Limb (tissue), 2 donors: ENCODE measurements at regions not wholly inside any gene's neighbourhood (a gene's known extent, or its start where the extent isn't known, plus 50 kb on each side); places are given as distances from the start of the nearest gene placed in this dataset.
"Not testable (repeated sequence)": the region's sequence is repeated elsewhere in the genome, so short reads cannot be mapped to it uniquely, and the experiment has no call there.

Experiments
- DNase-seq, 2 donors: peaks; one replicate each; pipeline ENCODE4 v3.0.0-alpha.2; 2016; ENCODE audit errors: extremely low spot score in 2 of 2

DNA sequence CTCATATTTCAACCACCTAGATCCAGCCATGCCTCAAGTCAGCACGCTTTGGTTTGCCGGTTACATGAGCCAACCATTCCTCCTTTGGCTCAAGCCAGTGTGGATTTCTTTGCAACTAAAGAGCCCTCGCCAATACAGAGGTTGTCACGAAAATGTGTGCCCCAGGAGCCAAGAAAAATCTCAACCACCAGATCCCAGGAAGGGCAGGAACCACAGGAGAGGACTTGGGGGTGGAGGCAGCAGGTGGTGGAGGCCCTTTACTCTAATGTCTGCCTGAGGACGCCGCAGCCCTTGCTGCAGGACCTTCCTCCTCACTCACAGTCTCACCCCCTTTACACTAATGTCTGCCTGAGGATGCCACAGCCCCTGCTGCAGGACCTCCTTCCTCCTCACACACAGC, 144.8 kb upstream of the PHACTR3 start:
- no peak for DNase-seq

DNA sequence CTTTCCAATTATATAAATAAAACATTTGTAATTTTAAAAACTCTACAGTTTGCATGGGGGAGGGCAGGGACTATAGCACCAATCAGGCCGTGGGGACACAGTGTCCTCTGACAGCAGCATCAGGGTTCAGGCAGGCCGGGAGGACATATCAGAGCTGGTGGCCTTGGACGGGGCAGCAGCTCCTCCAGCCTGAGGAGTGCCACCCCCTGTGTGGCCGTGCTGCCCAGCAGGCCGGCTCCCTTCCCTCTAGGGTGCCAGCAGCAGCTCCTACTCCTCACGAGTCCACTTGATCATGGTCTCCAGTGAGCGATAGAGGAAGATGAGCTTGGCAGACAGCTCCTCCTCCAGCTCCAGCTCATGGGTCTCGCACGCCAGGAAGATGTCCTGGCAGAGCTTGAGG, 144.0 kb upstream of the PHACTR3 start:
- no peak for DNase-seq

DNA sequence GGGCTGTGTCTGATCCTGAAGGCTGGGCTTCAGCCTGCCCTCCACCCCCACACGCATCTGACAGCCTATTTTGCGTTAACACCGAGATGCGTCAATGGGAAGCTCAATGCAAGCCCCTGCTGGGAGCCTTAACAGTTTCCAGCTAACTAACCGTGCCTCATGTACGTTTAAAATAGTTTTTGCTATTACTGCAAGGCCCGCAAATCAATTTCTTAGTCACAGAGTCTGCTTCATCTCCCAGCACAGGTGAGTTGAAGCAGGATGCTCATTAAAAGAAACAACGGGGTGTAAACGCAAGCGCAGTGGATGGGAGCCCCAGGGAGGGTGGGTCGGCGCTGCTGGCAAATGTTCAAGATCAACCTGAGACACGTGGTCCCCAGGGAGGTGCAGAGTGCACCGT, 142.8 kb upstream of the PHACTR3 start:
- DNase-seq, result no peak

DNA sequence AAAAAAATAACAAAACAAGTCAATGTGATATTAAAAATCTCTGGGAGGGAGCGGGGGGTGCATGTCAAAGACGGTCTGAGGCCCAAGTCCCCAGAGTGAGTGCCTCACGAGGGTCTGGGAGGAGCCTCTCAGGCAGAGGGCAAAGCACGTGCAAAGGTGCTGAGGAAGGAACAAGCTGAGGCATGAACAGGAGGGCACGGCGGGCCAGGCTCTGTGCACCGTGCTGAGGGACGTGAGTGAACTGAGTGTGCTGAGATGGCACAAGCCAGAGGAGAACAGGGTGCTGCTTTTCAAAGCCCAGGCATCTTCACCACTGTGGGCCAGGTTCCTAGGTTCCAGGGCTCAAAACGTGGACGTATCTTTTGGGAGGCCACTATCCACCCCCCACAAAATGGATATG, 142.1 kb upstream of the PHACTR3 start:
- no peak for DNase-seq

DNA sequence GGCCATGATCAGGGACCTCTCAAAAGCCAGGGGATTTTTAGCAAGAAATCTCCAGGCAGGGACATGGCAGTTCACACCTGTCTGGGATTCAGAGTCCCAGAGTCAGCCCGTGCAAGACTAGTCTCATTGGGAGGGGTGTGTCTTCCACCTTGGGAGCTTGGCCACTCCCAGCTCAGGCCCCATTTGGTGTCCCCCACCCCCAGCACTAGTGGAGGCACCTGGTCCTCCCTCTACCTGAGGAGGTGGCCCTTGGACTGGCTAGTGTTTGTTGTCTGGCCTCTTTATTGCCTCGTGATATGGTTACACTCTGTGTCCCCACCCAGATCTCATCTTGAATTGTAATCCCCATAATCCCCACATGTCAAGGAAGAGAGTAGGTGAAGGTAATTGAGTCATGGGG, 140.8 kb upstream of the PHACTR3 start:
- DNase-seq, result no peak

DNA sequence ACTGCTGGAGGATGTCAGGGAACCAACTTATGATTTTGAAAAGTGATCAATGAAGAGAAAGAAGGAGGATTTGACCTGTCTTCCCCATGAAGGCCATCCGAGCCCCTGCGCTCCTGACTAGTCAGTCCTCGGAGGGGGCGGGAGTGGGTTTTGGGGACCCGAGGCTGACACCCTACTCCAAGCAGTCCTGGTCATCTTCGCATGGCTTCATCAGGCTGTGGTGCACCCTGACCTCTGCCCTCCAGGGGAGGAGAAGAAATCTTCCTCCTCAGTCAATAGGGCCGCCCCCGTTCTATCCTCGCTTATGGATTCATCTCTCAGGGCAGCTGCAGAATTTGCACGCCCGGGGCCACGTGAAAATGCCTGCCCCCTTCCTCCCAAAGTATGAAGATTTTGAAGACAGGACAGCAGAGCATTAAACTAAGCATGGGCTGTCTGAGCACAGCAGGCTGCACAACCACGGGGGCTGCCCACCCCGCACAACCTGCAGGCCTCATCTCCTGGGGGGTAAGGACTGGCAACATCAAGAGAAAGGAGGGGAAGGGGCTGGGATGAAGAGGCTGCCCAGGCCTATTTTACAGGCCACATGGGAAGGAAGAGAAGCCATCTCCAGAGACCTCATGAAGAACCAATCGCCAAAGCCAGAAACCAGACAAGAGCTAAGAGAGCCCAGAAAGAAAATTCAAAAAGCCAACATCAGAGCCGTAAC, 138.1 kb upstream of the PHACTR3 start:
- DNase-seq, result no peak

DNA sequence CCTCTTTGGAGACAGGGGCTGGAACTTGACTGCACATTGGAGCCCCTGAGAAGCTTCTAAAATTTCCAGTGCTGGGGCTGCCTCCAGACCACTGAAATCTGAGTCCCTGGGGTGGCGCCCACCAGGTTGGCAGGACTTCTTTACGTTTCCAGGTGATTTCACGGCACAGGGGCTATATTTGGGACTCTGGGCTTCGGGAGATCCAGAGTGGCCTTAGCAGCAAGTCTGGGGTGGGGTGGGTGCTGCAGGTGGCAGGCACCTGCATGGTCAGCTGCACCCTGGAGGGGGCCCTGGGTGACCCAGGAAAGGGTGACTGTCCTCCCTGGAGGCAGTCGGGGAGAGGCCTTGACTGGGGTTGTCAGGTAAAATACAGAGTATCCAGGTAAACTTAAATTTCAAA, 135.5 kb upstream of the PHACTR3 start:
- no peak for DNase-seq

DNA sequence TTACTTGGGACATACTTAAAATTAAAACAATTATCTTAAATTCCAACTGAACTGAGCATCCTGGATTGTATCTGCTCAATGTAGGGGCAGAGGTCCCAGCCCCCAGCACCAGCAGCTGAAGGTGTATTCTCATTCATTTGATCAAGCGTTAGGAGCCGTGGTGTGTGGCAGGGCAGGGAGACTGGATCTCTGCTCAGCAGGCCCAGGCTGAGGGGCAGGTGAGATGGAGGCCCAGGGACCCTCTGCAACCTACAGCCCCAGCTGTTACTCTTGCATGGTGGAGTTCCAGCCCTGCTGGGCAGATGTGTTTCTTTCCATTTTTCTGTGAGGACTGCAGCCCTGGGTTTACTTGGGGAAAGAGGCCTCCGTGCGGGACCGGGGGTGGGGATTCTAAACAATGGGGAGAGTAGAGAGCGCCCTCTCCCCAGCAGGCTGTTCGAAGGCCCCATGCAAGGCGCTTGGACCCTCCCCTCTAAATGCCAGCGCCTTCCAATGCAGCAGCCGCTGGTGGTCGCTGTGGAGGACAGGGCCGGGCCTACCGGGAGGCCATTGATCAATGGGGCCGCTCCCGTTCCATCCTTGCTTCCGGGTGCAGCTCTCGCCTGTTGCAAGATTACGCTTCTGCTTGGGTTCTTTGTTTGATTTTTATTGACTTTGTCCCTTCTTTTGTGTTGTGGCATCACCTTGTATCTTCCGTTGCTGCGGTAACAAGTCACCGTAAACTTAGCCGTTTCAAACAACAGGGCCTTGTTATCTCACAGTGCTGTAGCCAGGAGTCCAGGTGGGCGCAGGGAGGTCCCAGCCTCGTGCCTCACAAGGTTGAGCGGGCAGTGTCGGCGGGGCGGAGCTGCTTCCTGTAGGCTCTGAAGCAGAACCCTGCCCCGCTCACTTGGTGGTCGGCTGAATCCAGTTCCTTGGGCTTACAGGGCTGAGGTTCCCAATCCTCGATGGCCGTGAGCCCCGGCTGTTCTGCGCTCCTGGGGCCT, 134.8 kb upstream of the PHACTR3 start:
- DNase-seq, result no peak

DNA sequence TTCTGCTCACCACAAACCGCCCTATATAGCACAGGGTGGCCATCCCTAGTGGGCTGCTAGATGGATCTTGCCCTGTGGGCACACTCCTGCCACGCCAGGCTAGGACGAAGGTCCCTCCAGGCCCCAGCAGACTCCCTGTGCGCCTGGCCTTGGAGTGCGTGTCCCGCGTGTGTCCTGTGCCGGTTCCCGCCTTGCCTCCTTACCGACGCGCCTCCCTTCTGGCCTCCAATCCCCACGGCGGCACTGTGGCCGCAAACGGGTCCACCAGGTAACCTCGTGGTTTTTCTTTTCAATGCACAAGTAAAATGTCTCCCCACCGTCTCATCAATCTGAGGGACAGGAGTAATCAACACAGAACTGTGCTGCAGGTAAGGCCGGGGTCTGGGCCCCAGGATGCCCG, 133.8 kb upstream of the PHACTR3 start:
- no peak for DNase-seq

DNA sequence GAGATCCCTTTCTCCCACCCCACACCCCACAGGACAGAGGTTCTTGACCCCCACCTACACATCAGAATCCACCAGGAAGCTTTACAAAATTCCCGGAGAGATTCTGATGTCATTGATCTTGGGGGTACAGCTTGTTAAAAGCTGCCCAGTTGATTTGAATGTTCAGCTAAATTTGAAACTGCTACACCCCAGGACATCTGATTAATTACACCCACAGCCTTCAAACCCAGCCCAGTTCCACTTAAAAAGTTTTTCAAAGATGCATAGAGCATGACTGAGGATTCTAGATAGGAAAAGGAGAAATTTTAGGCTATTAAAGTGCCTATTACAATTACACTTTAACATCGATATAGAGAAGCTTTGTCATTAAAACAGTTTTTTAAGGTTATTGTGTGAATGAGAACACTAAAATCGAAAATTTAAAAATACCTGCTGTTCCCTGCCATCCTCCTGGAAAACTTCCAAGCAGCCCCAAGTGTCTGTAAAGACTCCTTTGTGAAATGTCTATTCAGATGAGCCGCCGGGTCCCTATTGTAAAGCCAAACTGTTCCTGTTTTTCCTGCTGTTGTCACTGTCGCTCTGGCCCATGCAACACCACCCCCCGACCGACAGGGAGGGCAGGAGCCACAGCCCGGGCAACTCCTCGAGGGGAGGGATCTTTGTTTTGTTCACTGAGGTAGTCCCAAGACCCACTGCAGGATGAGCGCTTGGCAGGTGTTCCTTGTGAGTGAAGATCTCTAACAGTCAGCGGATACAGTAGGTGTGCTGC, 132.5 kb upstream of the PHACTR3 start:
- no peak for DNase-seq

DNA sequence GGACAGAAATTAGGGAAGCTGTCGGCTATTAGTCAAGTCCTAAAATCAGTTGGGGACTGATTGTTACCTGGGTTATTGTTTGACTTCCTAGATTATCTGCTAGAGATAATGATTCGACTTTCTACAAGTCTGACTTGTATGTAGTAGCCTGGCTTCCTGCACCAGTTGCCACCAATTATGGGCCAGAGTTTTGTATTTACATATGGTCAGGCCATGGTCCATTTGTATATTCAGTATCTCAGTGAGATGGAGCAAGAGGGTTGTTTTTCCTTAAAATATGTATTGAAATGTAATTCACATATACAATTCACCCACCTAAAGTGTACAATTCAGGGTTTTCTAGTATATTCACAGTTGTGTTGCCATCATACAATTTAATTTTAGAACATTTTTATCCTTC, 130.6 kb upstream of the PHACTR3 start:
- DNase-seq, result no peak

DNA sequence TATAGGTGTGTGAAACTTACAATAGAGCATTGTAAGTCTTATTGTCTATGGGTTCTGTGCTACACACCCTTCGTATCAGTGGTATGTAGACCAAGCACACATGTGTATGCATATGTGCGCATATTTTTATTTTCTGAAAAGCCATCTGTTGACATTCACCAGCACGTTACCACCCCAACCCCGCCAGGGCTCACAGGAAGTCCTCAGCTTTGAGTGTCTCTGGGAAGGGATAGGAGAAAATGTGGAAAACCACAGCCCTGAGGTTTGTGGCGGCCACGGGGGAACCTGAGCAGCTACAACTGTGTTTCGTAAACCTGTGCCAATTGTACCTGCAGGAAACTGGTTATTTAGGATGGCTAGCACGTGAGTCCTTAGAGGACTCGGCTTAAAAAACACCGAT, 123.3 kb upstream of the PHACTR3 start:
- DNase-seq, result no peak

DNA sequence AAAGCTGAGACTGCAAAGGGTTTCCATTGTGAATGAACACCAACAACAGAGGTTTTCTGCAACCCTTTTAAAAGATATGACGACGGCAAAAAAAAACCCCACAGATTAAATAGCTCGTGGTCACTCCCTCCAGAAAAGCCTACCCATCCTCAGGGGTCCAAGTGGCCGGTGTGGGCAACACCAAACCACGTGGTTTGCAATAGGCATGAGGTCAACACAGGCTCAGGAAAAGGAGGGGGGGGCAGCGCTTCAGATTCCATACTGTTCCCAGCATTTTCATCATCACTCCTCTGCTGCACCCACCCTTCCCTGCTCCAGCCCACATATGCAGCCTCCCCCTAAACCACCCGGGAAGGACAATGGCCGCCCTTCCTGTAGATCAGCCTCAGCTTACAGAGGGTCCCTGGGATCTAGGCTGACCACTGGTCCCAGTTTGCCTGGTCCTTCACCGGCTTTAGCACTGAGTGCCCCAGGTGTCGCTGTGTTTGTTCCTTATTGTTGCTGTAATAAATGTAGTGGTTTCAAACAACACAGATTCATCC, 122.8 kb upstream of the PHACTR3 start:
- DNase-seq, result no peak

DNA sequence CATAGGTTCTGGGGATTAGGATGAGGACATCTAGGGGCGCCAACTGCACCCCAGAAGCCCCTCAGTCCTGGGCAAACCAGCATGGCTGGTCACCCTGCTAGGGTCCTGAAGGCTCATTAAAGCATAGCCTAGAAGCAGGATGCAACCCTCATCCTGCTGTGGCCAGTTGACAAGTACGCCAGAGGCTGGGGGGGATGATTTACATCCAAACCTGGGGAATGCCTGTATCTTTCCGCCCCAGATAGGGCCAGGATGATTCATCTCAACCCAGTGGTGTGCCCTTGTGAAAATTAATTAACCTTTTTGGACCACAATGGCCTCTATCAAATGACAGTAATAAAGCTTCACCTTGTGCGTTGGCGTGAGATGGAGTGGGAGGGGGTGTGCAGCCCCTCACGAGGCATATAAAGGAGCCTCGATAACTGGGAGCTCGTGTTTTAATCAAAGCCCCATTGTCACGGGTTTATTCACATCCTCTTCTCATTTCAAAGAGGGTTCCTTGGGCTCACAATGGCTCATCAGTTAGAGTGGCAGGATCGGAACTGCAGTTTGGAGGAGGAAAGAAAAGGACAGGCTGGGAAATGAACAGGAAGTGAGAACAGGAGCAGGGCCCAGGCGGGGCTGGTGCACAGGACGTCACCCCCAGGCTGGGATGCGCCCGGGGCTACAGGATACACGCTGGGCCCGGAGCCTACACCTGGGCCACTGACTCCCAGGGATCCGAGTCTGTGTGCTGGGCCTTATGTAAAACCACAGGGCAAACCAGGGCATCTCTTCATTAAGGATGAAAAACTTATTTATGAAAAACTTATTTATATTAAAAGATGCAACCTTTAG, 121.8 kb upstream of the PHACTR3 start:
- no peak for DNase-seq

DNA sequence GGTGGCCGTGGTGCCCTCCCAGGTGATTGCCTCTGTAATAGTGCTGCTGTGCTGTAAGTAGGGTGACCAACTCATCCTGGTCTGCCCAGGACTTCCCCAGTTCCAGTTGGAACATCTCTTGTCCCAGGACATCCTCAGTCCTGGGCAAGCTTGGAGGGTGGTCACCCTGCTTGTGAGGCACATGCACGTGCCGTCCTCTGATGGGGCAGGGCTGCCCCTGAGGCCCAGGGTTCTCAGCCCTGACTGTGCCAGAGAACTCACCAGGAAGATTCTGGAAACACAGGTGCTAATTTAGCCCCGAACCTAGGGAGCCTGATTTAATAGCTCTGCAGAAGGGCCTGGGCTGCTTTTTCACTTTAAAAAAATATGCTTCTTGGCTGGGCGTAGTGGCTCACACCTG, 120.9 kb upstream of the PHACTR3 start:
- DNase-seq, result no peak

DNA sequence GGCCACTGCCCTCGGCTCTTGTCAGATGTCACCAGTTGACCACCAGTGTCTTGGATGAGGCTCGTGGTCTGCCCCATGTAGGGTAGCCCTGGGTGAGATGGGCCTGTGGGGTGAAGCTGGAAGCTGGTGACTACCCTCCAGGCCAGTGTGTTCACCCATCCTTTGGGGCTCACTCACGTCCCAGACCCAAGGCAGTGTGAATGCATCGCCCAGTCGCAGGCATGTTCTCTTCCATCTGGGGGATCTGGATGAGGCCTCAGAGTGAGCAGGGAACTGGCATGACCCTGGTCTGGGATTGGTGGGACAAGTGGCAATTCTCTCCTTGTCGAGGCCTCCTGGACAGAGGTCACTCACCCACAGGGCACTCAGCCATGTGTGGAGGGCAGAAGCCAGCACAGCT, 120.1 kb upstream of the PHACTR3 start:
- no peak for DNase-seq

DNA sequence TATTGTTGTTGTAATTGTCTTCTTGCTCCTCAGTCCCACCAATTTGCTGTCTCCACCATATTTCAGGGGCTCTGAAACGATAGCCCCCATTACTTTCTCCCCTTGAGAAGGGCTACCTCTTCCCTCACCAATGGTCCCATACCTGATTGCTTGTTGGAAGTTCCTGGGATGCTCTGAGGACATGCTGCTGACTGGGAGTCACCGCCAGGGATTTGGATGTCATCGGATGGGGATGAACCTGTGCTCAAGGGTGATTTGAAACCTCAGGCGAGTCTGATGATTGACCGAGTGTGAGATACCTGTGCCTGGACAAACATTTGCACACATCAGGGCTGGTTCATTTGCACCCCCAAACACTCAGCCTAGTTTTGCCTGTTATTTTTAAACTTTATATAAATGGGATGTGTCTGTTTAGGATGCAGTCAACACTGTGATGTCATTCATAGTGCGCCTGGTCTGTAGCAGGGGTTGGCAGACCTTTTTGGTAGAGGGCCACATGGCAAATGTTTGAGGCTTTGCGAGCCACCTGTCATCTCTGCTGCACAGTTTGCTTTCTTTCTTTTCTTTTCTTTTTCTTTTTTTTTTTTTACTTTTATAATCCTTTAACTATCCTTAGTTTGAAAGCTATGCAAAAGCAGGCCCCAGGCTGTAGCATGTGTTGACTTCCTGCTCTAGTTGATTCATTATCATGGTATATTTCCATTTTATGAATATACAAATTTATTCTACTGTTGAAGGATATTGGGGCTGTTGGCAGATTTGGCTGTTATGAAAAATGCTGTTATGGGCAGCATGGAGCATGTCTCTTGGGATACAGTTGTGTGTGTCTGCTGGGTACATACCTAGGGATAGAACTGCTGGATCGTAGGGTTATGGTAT, 118.5 kb upstream of the PHACTR3 start:
- DNase-seq, result no peak

DNA sequence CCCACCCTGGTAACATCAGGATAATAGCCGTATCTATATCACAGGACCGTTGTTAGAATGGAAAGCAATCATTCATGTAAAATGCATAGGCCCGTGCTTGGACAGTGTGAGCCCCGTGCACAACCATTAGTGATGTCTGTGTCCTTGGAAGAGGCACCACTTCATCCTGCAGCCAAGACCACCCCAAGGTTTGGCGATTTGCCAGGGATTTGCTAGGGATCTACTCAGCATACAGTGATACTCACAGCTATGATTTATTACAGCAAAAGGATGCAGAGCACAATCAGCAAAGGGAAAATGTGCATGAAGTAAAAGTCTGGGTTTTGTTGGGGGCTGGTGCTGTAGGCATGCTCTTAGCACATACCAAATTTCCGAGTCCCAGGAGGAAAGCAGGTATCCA, 115.9 kb upstream of the PHACTR3 start:
- peak; percentile 13 to 48 for DNase-seq

DNA sequence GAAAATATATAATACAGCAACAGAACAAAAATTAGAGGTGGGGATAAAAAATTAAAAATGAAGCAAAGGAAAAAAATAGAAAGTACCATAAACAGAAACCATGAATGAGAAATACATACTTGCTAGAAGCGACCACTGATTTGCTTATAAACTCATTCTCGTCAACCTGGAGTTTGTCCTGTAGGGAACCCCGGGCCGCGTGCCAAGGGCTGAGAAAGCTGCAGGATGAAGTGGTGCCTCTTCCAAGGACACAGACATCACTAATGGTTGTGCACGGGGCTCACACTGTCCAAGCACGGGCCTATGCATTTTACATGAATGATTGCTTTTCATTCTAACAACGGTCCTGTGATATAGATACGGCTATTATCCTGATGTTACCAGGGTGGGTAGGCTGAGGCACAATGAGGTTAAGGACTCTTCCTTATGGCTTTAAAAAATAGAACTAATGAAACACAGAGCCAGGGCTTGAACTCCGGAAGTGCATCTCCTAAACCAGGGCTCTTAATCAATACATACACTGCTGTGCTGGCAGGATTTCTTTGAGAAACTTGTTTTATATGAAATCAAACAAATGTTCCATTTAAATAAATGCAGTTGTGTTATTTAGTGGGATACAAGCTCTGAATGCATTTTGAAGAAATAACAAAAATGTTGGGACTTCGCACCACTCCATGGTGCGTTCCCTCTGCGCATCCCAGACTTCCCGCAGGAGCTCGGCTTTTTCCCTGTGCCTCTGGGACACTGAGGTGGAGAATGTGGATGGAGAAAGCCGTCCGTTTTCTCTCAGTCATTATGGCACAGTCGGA, 113.9 kb upstream of the PHACTR3 start:
- DNase-seq, result not testable (repeated sequence)
